Inflammatory macrophage treated with lipopolysaccharide for 4 hours (primary cell): ENCODE measurements at regions not wholly inside any gene's neighbourhood (a gene's known extent, or its start where the extent isn't known, plus 50 kb on each side); places are given as distances from the start of the nearest gene placed in this dataset.

Experiments
- DNase-seq: peaks from one replicate; pipeline ENCODE4 v3.0.0-alpha.2; 2020

DNA sequence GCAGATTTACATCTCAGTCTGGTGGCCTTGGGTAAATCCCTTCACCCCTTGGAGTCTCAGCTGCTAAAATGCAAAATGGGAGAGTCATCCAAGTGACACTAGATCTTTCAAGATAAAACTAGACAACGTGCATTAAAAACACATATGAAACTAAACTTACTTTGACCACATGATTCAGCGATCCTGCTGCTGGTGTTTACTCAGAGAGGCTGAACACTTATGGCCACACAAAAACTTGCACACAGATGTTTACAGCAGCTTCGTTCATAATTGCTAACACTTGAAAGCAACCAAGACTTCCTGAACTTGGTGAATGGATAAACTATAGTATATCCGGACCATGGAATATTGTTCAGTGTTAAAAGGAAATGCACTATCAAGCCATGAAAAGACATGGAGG, 55.3 kb upstream of the GPR6 start:
- peak; percentile 3 for DNase-seq

DNA sequence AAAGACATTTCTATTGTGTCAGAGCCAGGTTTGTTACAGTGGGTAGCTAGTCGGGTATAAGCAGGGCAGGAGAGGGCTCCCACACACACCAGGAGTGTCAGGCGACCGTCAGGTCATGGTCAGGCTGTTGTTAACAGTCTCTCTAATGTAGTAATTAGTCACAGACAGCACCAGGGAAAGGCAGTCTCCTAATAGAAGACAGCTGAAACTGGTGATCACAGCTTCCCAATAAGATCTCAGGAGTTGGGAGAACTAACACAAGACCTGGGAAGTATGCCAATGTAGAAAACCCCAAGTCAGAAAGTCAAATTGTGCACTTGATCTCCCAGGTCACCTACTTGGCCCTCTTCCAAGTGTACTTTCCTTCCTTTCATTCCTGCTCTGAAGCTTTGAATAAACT, 53.0 kb upstream of the GPR6 start:
- DNase-seq = no peak

DNA sequence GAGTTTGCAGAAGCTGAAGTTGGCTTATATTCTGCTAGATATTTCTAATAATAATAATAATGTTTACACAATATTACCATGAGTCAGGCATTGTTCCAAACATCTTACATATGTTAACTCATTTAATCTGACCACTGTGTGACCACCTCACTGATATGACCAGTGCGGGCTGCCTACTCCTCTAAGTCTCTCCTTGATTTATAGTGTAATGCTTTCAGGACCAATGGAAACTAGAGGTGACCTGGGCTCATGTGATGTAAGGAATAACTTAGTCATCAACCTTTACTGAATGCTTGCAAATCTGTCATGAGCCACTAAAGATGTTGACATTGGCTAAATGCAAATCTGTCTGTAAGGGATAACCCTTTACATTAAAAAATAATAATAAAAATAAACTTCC, 51.1 kb upstream of the GPR6 start:
- DNase-seq = peak; percentile 7
